Parathyroid adenoma (tissue), 2 donors: ENCODE measurements at regions not wholly inside any gene's neighbourhood (a gene's known extent, or its start where the extent isn't known, plus 50 kb on each side); places are given as distances from the start of the nearest gene placed in this dataset.

Experiments used
- H2AFZ ChIP-seq: fragments of 300-600 bp; sonication (generic); one replicate; pipeline ENCODE4 v1.7.0; 2017; ENCODE audit warnings: antibody characterized with exemption, mild to moderate bottlenecking
- H3K27ac ChIP-seq: fragments of 300-600 bp; sonication (generic); one replicate; pipeline ENCODE4 v1.7.0; 2017
- H3K27me3 ChIP-seq: fragments of 300-600 bp; sonication (generic); one replicate; pipeline ENCODE4 v1.7.0; 2017; ENCODE audit warnings: low read length; ENCODE audit not compliant: control insufficient read depth, insufficient read depth
- H3K36me3 ChIP-seq: fragments of 300-600 bp; sonication (generic); one replicate; pipeline ENCODE4 v1.7.0; 2017; ENCODE audit warnings: low read length; ENCODE audit not compliant: control insufficient read depth, insufficient read depth
- H3K4me1 ChIP-seq: fragments of 300-600 bp; sonication (generic); one replicate; pipeline ENCODE4 v1.7.0; 2017; ENCODE audit warnings: control low read depth
- H3K4me2 ChIP-seq: fragments of 300-600 bp; sonication (generic); one replicate; pipeline ENCODE4 v1.7.0; 2017; ENCODE audit warnings: low read length
- H3K4me3 ChIP-seq: fragments of 300-600 bp; sonication (generic); one replicate; pipeline ENCODE4 v1.7.0; 2017; ENCODE audit warnings: low read depth, low read length
- H3K79me2 ChIP-seq: fragments of 300-600 bp; sonication (generic); one replicate; pipeline ENCODE4 v1.7.0; 2017; ENCODE audit warnings: control low read depth
- H3K9ac ChIP-seq: fragments of 300-600 bp; sonication (generic); one replicate; pipeline ENCODE4 v1.7.0; 2017; ENCODE audit warnings: mild to moderate bottlenecking
- H3K9me3 ChIP-seq: fragments of 300-600 bp; sonication (generic); one replicate; pipeline ENCODE4 v1.7.0; 2017; ENCODE audit warnings: low read length; ENCODE audit not compliant: control insufficient read depth
- TF ChIP-seq, protein P1 (sequence below): fragments of 300-600 bp; sonication (generic); IDR thresholded peaks from one replicate; pipeline ENCODE4 v1.7.0; 2017; ENCODE audit warnings: antibody characterized with exemption, mild to moderate bottlenecking
- donor health status: primary hyperparathyroidism.

- Histone ChIP-seq H2AFZ (no peak overlapping the region), H3K36me3 (no peaks in the 10 kb centered on the region), H3K9ac (no peak overlapping the region), H3K27me3 (no peaks in the 10 kb centered on the region), H3K79me2 (no peaks in the 10 kb centered on the region), H3K27ac (no peak overlapping the region), H3K4me3 (no peak overlapping the region), H3K4me2 (no peak overlapping the region), H3K4me1 (no peaks in the 10 kb centered on the region), H3K9me3 (no peaks in the 10 kb centered on the region)
- TF ChIP-seq, protein P1, sequence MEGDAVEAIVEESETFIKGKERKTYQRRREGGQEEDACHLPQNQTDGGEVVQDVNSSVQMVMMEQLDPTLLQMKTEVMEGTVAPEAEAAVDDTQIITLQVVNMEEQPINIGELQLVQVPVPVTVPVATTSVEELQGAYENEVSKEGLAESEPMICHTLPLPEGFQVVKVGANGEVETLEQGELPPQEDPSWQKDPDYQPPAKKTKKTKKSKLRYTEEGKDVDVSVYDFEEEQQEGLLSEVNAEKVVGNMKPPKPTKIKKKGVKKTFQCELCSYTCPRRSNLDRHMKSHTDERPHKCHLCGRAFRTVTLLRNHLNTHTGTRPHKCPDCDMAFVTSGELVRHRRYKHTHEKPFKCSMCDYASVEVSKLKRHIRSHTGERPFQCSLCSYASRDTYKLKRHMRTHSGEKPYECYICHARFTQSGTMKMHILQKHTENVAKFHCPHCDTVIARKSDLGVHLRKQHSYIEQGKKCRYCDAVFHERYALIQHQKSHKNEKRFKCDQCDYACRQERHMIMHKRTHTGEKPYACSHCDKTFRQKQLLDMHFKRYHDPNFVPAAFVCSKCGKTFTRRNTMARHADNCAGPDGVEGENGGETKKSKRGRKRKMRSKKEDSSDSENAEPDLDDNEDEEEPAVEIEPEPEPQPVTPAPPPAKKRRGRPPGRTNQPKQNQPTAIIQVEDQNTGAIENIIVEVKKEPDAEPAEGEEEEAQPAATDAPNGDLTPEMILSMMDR, result no peak
Observed at GRCh38 chr6:110526726-110527125, 50.3 kb upstream of the SLC22A16 start.
